Kidney glomerular epithelial cell (primary cell): ENCODE measurements at regions not wholly inside any gene's neighbourhood (a gene's known extent, or its start where the extent isn't known, plus 50 kb on each side); places are given as distances from the start of the nearest gene placed in this dataset.
A peak's percentile ranks its signal among the peaks of the same experiment; 100 is the strongest.

Experiments
- DNase-seq: peaks from one replicate; lab custom pipeline; 2025; lab: John Stamatoyannopoulos, UW

DNA sequence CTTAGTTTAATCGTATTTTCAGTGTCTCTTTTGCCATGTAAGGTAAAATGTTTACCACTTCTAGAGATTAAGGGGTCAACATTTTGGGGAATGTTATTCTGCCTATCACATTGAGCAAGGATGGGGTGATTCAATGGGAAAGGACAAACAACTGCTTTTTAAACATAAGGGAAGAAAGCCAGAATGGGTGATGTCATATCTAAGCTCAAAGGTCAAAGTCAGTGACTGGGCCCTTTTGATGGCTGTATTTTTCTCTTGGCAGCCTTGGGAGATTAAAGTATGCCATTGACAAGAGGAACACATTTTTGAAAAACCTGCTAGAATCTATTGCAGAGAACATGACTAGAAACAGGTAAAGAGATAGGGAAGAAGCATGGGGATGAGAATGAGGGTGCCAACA, 477.3 kb upstream of the IRAK1BP1 start:
- no peak for DNase-seq

DNA sequence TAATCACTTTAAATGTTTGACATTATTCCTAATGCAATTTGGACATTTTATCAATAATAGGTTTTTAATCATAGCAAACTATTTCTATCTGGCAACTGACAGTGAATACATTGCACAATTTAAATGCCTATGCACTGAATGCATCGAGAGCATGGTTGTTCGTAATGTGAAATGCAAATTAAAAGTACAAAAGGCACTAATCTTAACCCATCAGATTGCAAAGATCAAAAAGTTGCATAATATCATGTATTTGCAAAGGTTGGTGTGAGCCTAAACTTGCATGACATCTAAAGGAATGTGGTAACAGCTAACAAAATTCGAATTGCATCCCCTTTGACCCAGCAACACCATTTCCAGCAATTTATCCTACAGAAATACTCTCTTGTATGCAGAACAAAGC, 469.9 kb upstream of the IRAK1BP1 start:
- DNase-seq = no peak

DNA sequence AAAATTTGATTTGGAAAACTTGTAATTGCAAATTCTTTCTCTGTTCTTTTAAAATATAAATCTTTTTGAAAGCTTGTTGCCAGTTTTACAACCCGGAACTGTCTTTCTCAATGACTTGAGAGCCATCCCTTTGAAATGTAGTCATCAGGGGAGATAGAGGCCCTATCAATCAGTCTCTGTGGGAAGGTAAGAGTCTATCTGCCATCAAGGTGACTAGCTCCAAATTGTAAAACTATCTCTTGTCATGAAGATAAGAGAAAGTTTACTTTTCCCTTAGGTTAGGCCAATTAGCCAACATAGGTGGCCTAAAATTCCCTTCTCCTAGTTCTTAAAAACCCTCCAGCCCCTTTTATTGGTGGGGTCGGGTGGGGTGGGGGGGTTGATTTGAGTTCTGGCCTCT, 469.1 kb upstream of the IRAK1BP1 start:
- no peak for DNase-seq

DNA sequence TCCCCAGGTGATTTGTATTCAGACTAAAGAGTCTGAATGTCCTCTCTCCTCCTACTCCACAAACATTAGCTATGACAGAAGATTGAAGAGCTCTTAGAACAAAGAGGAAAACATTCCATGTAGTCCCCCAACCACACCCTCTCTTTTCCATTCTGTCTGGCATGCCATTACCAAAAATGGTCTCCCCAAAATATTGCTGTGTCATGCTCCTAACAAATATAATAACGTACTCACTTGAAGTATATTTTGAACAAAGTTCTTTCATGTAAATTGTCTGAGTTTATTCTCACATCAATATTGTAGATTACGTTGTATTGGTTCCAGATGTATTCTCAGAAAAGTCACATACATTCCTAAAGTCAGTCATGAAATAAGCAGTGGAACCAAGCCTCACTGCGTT, 467.3 kb upstream of the IRAK1BP1 start:
- no peak for DNase-seq

DNA sequence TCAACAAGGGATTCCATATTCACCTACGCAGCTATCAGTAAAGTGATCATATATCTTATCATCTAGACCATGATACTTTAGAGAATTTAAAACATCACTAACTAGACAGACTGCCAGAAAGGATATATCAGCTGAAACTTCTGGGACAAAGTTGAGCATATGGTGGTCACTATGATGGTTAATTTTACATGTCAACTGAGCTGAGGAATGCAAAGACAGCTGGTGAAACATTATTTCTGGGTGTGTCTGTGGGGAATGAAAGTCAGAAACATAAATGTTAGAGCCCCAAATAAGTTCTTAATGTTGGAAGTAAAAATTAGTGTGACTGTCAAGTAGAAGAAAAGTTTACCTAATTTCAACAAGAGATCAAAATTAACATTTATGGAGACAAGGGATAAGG, 440.0 kb upstream of the IRAK1BP1 start:
- DNase-seq = no peak

DNA sequence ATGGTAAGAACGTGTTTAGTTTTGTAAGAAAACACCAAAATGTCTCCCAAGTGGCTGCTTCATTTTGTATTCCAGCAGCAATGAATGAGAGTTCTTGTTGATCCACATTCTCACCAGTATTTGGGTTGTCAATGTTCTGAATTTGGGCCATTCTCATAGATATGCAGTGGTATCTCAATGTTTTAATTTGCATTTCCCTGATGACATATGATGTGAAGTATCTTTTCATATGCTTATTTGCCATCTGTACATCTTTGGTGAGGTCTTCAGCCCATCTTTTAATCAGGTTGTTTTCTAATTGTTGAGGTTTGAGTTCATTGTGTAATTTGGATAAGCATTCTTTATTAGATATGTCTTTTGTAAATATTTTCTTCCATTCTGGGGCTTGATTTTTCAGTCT, 436.8 kb upstream of the IRAK1BP1 start:
- DNase-seq = no peak

DNA sequence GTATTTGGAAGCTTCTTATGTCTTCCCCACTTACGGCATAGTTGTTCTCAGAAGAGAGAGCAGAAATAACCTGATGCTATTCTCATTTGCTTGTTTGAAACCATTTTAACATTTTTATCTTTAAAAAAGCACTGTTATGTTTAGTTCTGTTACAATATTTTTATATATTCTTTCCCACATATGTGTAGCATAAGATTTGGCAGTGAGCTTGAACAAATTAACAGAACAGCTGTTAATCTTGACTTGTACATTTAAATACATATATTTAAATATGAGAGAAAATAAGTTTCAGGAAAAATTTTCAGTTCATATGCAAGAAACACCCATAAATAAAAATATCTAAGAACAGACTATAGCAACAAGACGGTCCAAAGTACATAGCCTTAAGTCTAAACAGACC, 431.7 kb upstream of the IRAK1BP1 start:
- no peak for DNase-seq

DNA sequence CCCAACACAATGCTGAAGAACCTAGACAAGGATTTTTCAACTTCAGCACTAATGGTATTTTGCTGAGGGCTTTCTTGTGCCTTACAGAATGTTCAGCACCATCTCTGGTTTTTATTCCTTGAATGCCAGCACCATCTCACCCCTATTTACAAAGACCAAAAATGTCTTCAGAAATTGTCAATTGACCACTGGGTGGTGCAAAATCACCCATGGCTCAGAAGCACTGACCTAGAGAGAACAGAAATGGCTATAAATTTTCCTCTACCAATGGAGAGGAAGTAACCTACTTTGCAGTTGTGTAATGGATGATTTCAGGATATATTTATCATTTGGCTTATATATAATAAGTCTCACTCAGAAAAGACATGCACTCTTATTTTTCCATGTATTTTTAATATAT, 431.0 kb upstream of the IRAK1BP1 start:
- DNase-seq = peak; percentile 5

DNA sequence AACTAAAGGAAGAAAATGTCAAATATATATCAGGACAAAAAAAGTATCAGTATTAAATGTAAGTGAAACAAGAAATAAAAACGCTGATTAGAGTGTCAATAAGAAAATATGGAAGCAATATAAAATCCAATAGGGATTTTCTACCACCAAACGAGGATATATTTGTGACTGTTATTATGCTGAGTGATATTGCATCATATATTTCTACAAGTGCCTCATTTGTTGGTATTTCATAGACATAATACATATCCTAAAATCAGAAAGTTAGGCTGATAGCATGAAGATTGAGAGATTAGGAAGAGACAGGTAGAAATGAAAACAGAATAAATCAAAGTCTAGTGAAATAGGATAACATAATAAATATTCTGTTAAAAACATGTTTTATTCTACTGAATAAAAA, 429.2 kb upstream of the IRAK1BP1 start:
- DNase-seq = no peak

DNA sequence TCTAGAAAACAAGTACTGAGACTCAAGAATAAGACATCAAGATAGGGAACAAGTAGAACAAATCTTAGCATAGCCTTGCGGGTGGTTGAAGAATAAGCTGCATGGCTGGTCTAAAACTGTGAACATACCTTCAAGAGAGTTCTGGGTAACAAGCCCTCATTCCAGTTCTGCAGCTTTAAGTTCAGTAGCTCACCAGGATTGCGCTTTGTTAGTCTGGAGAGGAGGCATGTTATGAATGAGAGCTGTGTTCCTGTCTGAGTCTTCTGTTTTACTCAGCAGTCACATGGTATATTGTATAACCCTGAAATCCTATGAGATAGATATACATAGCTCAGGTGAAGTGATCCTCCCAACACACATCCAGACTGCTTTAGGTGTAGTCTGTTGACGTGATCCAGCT, 406.6 kb upstream of the IRAK1BP1 start:
- DNase-seq = no peak

DNA sequence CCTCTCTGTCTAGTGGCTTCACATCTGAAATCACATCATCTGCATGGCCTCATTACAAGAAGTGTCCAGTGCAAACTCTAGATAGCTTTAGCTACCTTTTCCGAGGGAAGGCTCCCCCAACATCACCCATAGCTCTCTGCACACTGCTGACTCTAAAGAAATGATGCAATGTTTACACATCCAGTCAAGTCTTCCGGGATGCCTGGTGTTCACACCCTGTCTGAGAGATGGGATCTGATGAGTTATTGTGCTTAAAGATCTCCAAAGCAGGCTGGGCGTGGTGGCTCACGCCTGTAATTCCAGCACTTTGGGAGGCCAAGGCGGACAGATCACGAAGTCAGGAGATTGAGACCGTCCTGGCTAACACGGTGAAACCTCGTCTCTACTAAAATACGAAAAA, 404.6 kb upstream of the IRAK1BP1 start:
- DNase-seq = no peak

DNA sequence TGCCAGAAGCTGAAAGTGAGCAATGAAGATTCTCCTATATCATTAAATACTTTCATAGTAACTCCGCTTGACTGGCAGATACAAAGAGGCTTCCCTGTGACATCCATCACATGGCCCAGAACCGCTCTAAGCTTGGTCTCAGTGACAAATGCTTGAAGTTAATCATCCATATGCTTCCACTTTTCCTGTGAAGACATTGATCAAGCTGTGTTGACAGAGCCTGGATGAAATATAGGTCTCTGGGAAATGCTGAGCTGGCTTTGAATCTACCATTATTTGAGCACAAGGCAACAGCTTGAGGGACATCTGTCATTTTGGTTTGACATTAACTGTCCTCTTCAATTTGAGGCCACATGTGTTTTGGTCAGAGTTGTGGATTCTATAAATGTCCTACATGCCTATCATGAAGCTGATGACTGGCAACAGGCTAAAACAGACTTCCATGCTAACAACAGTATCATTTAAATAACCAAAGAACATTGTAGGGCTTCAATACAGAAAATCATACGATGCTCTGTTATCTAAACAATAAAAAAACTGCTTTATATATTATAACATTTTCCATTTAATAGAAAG, 402.2 kb upstream of the IRAK1BP1 start:
- DNase-seq = no peak

DNA sequence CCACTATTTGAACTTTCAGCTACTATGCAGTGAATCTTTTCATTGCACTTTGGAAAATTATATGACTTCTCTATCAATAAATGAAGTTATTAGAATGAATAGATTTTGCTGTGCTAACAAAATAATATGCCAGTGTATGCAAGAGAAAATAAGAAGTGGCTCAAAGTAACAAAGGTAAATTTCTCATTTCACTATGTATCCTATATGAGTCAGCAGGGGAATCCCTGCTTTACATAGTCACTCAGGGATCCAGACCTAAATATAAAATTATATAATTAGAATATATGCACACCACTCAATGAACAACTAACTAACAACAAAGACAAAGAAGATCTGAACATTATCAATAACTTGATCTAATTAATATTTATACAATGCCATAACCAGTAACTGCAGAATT, 390.8 kb upstream of the IRAK1BP1 start:
- DNase-seq = no peak

DNA sequence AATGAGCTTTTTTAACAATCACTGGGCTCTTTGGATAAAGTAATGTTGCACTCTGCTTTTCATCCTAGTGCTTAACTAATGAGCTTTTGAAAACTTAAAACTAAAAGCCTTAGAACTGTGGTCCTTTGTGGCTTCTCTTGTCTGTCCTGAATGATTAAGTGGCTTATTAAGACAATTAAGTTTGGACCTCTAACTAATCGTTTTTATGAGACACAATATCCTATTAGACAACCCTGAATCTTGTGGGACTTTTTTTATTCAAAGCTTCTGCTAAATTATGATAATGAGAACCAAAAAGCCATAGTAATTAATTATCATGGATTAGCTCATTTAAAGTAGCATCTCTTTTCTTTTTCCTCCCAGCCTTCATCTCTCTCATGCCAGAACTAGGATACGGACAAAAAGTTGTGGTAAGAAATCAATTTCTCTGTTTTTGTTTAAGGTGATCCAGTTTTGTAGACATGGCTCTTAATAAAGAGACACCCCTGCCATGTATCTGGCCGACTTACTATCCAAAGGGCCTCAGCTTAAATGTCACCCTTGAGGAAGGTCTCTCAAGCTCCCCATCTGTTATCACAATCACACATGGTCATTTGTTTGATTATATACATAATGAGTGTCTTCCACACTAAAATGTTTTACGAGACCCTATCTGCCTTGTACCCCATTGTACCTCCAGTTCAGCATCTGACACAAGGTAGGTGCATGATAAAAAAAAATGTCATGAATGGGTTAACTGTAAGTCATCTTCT, 384.4 kb upstream of the IRAK1BP1 start:
- no peak for DNase-seq

DNA sequence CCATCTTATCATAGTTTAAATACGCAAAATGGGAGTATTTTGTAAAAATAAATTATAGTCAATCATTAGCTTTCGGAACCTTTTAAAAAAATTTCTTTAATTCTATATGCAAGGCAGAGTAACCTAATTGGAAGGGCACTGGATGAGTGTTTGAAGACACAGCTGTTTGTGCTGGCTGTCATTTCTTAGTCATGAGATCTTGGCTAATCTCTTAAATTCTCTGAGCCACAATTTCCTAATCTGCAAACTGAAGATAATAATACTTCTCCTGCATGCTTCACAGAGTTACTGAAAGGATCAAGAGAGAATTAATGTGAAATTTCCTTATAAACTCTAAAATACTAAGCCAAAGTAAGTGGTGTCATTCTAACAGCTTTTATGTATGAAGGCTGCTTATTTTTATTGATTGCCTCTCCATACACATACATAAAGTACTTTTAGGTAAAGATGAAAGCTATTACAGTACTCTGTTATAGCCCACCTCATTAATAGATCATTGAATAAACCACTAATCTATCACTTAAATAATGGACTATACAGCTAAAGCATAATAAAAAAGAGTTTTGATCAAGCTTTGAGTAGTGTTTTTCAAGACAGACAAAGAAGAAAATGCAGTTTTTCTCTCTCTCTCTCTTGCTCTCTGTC, 383.7 kb upstream of the IRAK1BP1 start:
- DNase-seq = no peak

DNA sequence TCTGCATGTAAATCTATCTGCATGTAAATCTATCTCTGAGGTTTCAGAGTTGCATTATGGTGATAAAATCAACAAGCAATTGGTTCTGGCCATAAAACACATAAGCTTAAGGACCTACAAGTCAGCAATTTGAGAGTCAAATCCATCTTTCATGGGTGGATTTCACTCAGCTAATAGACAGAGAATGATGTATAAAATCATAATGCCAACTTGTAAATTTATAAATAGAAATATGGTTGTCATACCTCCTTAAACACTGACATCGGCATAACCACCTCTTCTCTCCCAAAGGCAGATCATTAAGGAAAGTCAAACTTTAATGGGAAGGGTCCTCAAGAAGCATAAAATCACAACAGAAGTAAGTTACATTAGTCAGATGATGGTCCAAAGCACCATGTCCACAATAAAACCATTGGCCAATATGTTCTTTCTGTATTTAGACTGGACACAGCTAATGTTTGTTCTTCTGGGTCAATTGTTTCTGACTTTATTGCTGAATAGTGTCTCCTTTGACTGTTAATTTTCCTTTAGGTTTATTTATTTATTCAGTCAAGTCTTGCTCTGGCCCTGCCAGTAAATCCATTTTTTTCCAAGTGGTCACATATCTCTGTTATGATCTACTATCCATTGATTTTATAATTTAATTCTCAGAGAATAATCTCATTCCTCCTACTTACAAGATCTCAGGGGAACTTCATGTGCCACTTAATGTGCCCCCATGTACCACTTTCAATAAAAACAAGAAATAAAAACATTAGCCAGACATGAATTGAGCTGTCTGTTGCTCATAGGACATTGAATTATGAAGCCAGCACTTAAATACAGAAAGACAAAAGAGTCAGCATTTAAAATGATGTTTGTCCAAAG, 382.9 kb upstream of the IRAK1BP1 start:
- DNase-seq = no peak

DNA sequence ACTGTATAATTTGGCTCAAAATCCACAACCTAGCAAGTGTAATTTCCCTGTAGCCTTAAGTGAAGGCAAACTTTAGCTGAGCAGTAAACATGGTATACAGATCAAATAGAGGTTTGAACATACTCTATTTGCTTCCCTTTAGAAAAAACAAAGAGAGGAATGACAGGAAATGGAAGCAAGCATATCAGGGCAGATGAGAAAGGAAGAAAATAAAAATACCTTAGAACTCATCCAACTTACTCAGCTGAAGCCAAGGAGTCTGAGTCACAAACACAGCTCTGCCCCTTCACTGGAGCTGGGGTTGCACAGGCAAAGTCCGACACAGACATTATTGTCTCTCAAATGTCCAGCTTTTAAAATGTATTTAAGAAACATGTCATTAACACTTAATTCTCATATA, 379.9 kb upstream of the IRAK1BP1 start:
- DNase-seq = peak; percentile 38

DNA sequence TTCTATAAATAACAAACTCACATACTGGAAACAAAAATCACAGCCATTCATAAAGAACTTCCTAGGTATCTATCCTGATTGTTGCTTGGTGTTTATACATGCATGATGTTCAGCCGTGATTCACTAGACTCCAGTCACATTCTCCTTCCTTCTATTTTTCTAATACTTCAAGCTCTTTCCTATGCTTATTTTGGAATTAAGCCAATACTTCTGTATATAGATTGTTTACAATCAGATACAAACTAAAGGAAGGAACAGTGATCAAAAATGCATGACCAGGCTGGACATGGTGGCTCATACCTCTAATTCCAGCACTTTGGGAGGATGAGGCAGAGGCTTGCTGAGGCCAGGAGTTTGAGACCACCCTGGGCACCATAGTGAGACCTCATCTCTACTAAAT, 377.5 kb upstream of the IRAK1BP1 start:
- DNase-seq = no peak

DNA sequence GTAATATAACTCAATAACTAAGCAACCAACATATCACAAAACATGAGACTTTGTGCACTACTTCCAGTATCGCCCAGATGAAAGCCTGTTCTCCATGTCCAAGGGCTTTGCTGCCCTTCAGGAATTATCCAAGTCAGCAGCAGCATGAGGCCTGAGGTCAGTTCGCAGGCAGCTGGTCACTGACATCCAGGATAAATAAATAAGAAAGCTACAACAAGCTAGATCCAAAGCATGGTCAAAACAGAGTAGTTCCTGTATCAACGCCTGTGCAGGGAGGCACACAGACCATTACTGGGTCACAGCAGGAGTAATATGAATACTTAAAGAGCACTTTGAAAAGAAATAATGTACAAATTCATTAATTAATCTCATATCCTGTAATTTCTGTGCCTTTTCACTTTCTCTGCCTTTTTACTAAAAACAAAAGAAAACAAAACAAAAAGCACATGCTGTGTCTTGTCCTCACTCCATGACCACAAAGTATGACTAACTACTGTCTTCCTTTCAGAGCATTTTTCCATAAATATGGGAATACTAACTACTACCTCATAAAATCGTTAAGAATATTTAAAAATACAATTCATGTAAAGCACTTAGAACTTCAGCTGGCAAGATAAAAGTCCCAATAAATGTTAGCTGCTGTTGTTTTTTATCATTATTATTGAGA, 374.9 kb upstream of the IRAK1BP1 start:
- DNase-seq = no peak

DNA sequence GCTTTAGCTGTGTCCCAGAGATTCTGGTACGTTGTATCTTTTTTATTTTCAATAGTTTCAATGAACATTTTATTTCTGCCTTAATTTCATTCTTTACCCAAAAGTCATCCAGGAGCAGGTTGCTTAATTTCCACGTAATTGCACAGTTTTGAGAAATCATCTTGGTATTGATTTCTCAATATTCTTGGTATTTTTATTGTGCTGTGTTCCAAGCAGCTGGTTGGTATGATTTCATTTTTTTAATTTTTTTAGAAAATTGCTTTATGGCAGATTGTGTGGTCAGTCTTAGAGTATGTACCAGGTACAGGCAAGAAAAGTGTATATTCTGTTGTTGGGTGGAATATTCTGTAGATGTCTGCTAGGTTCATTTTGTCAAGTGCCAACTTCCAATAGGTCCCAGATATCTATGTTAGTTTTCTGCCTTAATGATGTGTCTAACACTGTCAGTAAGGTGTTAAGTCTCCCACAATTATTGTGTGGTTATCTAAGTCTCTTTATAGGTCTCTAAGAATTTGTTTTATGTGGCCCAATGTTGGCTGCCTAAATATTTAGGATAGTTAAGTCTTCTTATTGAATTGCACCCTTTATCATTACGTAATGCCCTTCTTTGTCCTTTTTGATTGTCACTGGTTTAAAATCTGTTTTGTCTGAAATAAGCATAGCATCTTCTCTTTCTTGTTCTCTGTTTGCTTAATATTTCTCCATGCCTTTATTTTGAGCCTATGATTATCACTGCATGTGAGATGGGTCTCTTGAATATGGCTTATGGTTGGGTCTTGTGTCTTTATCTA, 366.9 kb upstream of the IRAK1BP1 start:
- DNase-seq = no peak

DNA sequence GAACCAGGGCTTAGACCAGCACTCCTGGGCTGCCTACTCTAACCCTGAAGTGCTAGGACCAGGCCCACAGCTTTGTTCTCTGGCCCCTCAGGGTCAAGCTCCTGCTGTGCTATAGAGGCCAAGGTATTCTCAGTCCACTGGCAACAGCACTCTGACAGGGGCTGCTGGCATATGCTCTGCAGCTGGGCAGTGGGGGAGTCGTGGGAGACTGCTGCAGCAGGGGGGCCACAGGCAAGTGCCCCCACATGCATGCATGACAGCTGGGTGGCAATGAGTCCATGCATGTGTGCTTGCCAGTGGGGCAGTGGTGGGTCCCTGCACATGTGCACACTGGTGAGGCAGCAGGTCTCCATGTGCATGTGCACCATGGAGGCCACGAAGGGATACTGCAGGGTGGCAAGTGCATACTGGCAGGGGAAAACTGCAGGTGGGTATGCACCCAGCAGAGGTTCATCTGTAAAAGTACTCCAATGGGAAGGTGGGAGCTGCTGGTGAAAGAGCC, 364.9 kb upstream of the IRAK1BP1 start:
- DNase-seq = no peak
